Psoas muscle (tissue), 7 donors: ENCODE measurements at regions not wholly inside any gene's neighbourhood (a gene's known extent, or its start where the extent isn't known, plus 50 kb on each side); places are given as distances from the start of the nearest gene placed in this dataset.

ENCODE experiments used
- ATAC-seq, 4 donors: fragments of 200-7000 bp; cut with Tn5 transposase; one replicate each; pipeline ENCODE4 v1.9.1; 2020; ENCODE audit warnings: moderate library complexity in 3 of 4, mild to moderate bottlenecking in 2 of 4
- DNase-seq, 2 donors: peaks; one replicate each; pipeline ENCODE4 v3.0.0-alpha.2; 2020
- H3K27ac ChIP-seq: fragments of 200-600 bp; one replicate; pipeline ENCODE4 v1.8.0; 2022
- H3K27me3 ChIP-seq, 3 donors: fragments of 200-600 bp in 1 of 3; one replicate each; pipeline versions ENCODE4 v1.6.1 to v1.8.0; 2013 to 2022; ENCODE audit warnings: low read length in 2 of 3, mild to moderate bottlenecking in 2 of 3, moderate library complexity in 1 of 3; ENCODE audit not compliant: insufficient read depth in 3 of 3
- H3K36me3 ChIP-seq, 2 donors: fragments of 200-600 bp in 1 of 2; one replicate each; pipeline versions ENCODE4 v1.6.1 to v1.8.0; 2013 to 2022; ENCODE audit warnings: low read depth in 1 of 2, mild to moderate bottlenecking in 1 of 2, moderate library complexity in 1 of 2; ENCODE audit not compliant: insufficient read depth in 1 of 2
- H3K4me1 ChIP-seq: fragments of 200-600 bp; one replicate; pipeline ENCODE4 v1.8.0; 2022
- H3K4me3 ChIP-seq: fragments of 200-600 bp; one replicate; pipeline ENCODE4 v1.8.0; 2022; ENCODE audit warnings: mild to moderate bottlenecking
- H3K9me3 ChIP-seq: fragments of 200-600 bp; one replicate; pipeline ENCODE4 v1.8.0; 2022
- WGBS, 3 donors: extraction: QIAGEN DNeasy Blood & Tissue Kit; methylation state at CpG; one replicate each; pipeline versions ENCODE4 v1.1.6 to v1.1.7; 2013; 5-methylcytosine and 5-hydroxymethylcytosine counted together
- intact Hi-C, 2 donors: fragments of 100-400 bp; cut with DNase I; formaldehyde crosslinking; loops; one replicate each; pipeline versions ENCODE4 v1.11.0 to v1.14.2; 2022
- TF ChIP-seq, protein P1 (sequence below): fragments of 200-600 bp; IDR thresholded peaks from one replicate; pipeline ENCODE4 v1.8.0; 2022; ENCODE audit warnings: antibody characterized with exemption
- donor health status: healthy with polysubstance abuse.
- donor health status: DM: no; HTN: no; CAD: no; lungs with moderate emphysema.
- donor health status: Bipolar disorder and iron deficiency.
- donor health status: healthy.
- donor health status: DM: yes; HTN: yes; CAD: no.
- donor health status: DM: no; HTN: no; CAD: no.
- donor health status: DM: yes; HTN: yes; CAD: no.

GRCh38 chrX:126065901-126066660 lies 100.0 kb downstream of the DCAF12L2 start:
- intact Hi-C loops = no loop called here
- WGBS, 3 donors = 70 to 86% (median 84%) methylated on average over 15 to 17 of the region's 17 CpGs
- no peak for DNase-seq

More at GRCh38 chrX:126065901-126066660, 100.0 kb downstream of the DCAF12L2 start:
- no peak for ATAC-seq
- Histone ChIP-seq H3K9me3 (no peaks in the 10 kb centered on the region), H3K4me1 (no peaks in the 10 kb centered on the region), H3K4me3 (no peak overlapping the region), H3K27me3 (no peaks in the 10 kb centered on the region), H3K27ac (no peak overlapping the region), H3K36me3 (no peaks in the 10 kb centered on the region)
- TF ChIP-seq, protein P1, sequence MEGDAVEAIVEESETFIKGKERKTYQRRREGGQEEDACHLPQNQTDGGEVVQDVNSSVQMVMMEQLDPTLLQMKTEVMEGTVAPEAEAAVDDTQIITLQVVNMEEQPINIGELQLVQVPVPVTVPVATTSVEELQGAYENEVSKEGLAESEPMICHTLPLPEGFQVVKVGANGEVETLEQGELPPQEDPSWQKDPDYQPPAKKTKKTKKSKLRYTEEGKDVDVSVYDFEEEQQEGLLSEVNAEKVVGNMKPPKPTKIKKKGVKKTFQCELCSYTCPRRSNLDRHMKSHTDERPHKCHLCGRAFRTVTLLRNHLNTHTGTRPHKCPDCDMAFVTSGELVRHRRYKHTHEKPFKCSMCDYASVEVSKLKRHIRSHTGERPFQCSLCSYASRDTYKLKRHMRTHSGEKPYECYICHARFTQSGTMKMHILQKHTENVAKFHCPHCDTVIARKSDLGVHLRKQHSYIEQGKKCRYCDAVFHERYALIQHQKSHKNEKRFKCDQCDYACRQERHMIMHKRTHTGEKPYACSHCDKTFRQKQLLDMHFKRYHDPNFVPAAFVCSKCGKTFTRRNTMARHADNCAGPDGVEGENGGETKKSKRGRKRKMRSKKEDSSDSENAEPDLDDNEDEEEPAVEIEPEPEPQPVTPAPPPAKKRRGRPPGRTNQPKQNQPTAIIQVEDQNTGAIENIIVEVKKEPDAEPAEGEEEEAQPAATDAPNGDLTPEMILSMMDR = no peak
